ENCODE measurements at regions not wholly inside any gene's neighbourhood (a gene's known extent, or its start where the extent isn't known, plus 50 kb on each side); places are given as distances from the start of the nearest gene placed in this dataset.

- no peak for TF ChIP-seq MXI1 (conservative IDR thresholded peaks at IDR 0.05; ENCODE audit: poor library complexity, severe bottlenecking)
- TF ChIP-seq CTCF (IDR thresholded peaks at IDR 0.05; ENCODE audit: poor library complexity, severe bottlenecking): no peak
- TF ChIP-seq EP300 (conservative IDR thresholded peaks at IDR 0.05; ENCODE audit: poor library complexity, severe bottlenecking): no peak
These were observed 889.3 kb downstream of the MAT2B start for GRCh38 chr5:164394686-164395194.
